NCI-H1105 (cell line): ENCODE measurements at regions not wholly inside any gene's neighbourhood (a gene's known extent, or its start where the extent isn't known, plus 50 kb on each side); places are given as distances from the start of the nearest gene placed in this dataset.
A peak's percentile ranks its signal among the peaks of the same experiment; 100 is the strongest.

Experiments used
- DNase-seq: peaks from one replicate; lab custom pipeline; 2025; lab: John Stamatoyannopoulos, UW

DNA sequence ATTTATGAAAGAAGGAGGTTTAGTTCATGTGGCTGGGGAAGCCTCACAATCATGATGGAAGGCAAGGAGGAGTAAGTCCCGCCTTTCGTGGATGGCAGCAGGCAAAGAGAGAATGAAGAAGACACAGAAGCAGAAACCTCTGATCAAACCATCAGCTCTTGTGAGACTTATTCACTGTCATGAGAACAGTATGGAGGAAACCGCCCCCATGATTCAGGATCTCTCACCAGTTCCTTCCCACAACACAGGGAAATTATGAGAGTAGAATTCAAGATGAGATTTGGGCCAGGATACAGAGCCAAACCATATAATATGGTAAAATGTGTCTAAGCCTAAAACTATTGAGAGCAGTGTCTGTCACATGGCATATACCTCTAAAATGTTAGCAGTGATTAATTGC, 503.8 kb upstream of the CCDC179 start:
- no peak for DNase-seq

DNA sequence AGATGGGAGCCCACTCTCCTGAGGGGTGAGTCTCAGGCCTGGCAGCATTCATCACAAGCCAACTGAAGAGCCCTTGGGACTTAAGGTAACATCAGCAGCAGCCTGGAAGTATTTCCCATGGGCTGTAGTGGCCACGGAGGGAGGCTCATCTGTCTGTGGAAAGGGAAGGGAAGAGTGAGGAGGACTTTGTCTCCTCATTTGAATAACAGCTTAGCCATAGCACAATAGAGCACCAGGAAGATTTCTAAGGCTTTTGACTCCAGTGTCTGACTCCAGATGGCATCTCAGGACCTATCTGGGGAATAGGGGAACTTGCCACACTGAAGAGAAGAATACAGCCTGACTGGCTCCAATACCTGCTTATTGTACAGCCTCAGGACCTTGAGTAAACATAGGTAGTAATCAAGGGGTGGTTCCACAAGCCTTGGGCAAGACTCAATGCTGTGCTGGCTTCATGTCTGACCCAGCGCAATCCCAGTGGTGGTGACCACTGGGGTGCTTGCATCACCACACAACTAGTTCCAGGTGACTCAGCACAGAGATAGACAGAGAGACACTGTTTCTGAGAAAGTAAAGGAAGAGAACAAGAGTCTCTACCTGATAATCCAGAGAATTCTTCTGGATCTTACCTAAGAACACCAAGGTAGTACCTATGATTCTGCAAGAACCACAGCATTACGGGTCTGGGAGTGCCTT, 510.5 kb upstream of the CCDC179 start:
- DNase-seq, result no peak

GRCh38 chr11:23377909-23378308, 517.6 kb upstream of the CCDC179 start:
- no peak for DNase-seq

DNA sequence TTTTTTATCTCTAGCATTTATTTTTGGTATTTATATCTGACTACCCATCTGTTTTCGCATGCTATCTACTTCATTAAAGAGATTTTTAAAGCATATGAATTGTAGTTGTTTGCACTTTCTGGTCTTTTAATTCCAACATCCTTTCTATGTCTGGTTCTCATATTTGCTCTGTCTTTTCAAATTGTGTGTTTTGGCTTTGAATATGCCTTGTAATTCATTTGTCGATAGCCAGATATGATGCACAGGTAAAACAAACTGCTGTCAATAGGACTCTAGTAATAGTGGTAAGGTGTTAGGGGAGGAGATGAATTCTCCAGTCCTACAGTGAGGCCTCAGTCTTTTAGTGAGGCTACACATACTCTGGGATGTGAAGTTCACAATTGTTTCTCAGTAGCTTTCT, 530.8 kb upstream of the CCDC179 start:
- DNase-seq, result no peak

- DNase-seq, result no peak
Observed at GRCh38 chr11:23398052-23398451, 537.8 kb upstream of the CCDC179 start.

- no peak for DNase-seq
Observed at GRCh38 chr11:23399995-23400394, 539.7 kb upstream of the CCDC179 start.

GRCh38 chr11:23403210-23404185, 543.2 kb upstream of the CCDC179 start:
- DNase-seq, result no peak

GRCh38 chr11:23404225-23405160, 544.2 kb upstream of the CCDC179 start:
- no peak for DNase-seq

DNA sequence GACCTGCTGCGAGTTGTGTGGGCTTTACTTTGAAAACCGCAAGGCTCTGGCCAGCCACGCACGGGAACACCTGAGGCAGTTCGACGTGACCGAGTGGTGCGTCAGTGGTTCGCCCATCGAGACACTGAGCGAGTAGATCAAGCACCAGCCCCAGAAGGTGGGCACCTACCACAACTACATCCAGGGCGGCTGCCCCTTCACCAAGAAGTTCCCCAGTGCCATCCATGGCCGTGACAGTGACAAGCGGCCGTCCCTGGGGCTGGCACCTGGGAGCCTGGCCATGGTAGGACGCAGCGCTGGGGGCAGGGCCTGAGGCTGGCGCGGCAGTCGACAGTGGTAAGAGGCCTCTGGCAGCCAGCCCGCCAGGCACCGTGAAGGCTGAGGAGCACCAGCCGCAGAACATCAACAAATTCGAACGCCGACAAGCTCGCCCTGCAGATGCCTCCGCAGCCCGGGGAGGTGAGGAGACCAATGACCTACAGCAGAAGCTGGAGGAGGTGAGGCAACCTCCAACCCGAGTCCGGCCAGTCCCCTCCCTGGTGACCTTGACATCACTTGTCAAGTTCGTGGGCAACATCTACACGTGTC, 545.2 kb upstream of the CCDC179 start:
- no peak for DNase-seq

DNA sequence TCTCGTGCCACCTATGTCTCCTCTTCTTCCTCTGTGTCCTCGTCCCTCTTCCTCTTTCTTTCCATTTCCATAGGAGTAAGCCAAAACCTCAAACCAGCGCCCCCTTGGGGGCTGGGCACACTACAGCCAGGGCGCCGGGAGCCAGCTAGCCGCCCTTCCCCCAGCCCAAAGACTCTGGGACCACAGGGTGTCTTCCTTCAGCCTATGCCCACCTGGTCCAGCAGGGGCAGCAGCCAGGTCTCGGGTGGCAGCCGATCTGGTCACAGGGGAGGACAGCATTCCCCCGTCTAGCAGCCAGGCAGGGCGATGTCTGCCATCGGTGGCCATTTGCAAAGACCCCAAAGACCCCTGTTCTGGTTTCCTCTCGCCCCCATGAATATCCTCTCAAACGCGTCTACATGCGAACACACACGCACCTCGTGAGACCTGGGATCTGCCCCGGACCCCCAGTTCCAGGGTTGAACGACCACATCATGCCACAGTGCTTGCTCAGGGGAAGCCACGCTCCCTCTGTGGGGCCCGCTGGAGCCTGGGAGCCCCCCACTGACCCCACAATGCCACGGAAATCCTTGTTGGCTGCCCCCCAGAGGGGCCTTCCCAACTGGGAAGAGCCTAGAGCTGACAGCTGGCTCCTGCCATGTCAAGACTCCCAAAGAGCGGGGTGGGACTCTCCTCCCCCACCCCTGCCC, 546.0 kb upstream of the CCDC179 start:
- no peak for DNase-seq

- no peak for DNase-seq
Observed at GRCh38 chr11:23413057-23413456, 552.8 kb upstream of the CCDC179 start.

DNA sequence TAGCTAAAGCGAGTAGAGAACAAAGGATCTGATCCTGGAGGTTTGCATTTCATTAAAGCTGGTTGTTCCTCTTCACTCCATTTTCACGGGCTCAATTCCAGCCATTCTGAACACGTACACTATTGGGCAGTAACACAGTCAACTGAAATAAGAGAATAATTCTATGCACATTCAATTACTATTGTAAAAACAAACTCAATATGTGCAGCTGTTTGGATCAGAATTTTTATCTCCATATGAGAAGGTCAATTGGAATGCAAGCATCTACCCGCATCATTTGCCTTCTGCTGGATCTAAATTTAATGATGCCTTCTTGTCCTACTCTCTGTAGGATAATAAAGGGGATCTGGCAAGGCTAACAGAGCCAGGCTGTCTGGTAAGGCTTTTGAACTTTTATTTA, 562.8 kb upstream of the CCDC179 start:
- DNase-seq, result peak; percentile 37

GRCh38 chr11:23423656-23424055, 563.4 kb upstream of the CCDC179 start:
- no peak for DNase-seq

GRCh38 chr11:23425381-23425780, 565.1 kb upstream of the CCDC179 start:
- DNase-seq, result no peak

DNA sequence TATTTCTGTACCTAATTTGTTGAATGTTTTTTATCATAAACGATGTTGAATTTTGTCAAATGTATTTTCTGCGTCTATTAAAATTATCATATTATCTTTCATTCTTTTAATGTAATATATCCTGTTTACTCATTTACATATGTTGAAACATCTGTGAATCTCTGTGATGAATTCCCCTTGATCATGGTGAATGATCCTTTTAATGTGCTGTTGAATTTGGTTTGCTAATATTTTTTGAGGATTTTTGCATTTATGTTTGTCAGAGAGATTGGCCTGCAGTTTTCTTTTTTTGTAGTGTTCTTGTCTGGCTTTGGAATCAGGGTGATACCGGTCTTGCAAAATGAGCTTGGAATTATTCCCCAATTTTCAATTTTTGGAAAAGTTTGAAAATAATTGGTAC, 569.3 kb upstream of the CCDC179 start:
- no peak for DNase-seq

- no peak for DNase-seq
Observed at GRCh38 chr11:23453522-23453921, 593.2 kb upstream of the CCDC179 start.

GRCh38 chr11:23455321-23455891, 595.1 kb upstream of the CCDC179 start:
- DNase-seq, result no peak

DNA sequence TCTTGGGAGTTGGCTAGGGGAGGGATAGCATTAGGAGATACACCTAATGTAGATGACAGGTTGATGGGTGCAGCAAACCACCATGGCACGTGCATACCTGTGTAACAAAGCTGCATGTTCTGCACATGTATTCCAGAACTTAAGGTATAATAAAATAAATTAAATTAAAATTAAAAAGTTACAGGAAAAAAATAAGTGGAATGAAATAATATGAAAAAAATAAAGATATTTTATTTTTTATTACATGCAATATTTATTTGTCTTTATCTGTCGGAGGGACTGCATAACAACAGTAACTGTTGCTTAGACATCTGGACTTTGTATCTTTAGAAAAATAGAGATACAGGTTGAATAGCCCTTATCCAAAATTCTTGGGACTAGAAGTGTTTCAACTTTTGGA, 597.4 kb upstream of the CCDC179 start:
- no peak for DNase-seq

GRCh38 chr11:23471878-23472277, 611.6 kb upstream of the CCDC179 start:
- DNase-seq, result no peak

DNA sequence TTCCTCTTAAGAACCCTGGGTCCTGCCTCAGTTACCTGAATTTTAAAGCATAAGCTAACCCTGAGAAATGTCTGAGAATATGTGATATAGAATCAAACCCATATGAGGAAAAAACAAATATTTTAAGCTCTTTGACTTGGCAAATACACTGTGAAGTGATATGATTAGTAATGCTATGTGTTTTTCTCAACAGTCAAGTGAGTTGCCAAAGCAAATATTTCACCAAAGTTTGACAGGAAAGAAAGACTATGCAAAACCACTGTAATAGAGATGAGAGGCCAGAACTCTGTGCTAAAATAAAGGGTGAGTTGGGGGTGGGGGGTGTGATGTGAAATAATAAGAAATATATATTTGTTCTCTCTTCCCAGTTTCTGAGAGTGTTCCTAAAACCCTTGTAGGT, 613.5 kb upstream of the CCDC179 start:
- no peak for DNase-seq

DNA sequence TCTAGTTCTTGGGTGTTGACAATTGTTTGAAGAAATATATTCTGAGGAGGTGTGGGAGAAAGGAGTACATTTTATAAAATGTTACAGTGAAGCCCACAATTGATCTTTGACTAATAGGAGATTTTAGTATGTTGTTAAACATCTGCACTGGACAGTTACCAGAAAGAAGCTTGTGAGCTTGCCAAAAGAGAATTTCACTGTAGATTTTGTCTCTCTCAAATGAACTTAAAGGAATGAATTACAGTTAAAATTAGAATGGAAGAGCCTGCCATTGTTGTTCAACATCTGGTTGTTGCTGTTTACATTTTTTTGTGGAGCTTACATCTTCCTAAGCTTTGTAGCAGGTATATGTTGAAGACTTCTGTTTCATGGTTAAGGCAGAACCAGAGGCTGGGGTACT, 620.5 kb upstream of the CCDC179 start:
- no peak for DNase-seq
